ENCODE measurements at regions not wholly inside any gene's neighbourhood (a gene's known extent, or its start where the extent isn't known, plus 50 kb on each side); places are given as distances from the start of the nearest gene placed in this dataset.
"Not testable (repeated sequence)": the region's sequence is repeated elsewhere in the genome, so short reads cannot be mapped to it uniquely, and the experiment has no call there.

- DNase-seq (ENCODE audit: low read depth in 1 of 2, low spot score in 1 of 2): no peak
Measured at GRCh38 chrX:13428053-13428786, 108.4 kb upstream of the ATXN3L start.

GRCh38 chrX:13427441-13428052 lies 107.7 kb upstream of the ATXN3L start:
- no peak for DNase-seq (ENCODE audit: low read depth in 1 of 2, low spot score in 1 of 2)

GRCh38 chrX:13420545-13421183 lies 100.8 kb upstream of the ATXN3L start:
- no peak for DNase-seq (ENCODE audit: low read depth in 1 of 2, low spot score in 1 of 2)

- no peak for DNase-seq (ENCODE audit: low read depth in 1 of 2, low spot score in 1 of 2)
Measured at GRCh38 chrX:13419918-13420317, 100.1 kb upstream of the ATXN3L start.

- DNase-seq (ENCODE audit: low read depth in 1 of 2, low spot score in 1 of 2): no peak
Measured at GRCh38 chrX:13419276-13419675, 99.4 kb upstream of the ATXN3L start.

GRCh38 chrX:13418126-13419097 lies 98.6 kb upstream of the ATXN3L start:
- no peak for DNase-seq (ENCODE audit: low read depth in 1 of 2, low spot score in 1 of 2)

GRCh38 chrX:13415509-13415908 lies 95.7 kb upstream of the ATXN3L start:
- no peak for DNase-seq (ENCODE audit: low read depth in 1 of 2, low spot score in 1 of 2)

- no peak for DNase-seq (ENCODE audit: low read depth in 1 of 2, low spot score in 1 of 2)
Measured at GRCh38 chrX:13414006-13414647, 94.3 kb upstream of the ATXN3L start.

GRCh38 chrX:13412208-13412600 lies 92.4 kb upstream of the ATXN3L start:
- no peak for DNase-seq (ENCODE audit: low read depth in 1 of 2, low spot score in 1 of 2)

- DNase-seq (ENCODE audit: low read depth in 1 of 2, low spot score in 1 of 2): no peak
Measured at GRCh38 chrX:13411496-13412207, 91.8 kb upstream of the ATXN3L start.

GRCh38 chrX:13408599-13408998 lies 88.7 kb upstream of the ATXN3L start:
- not testable (repeated sequence) for DNase-seq (ENCODE audit: low read depth in 1 of 2, low spot score in 1 of 2)

- DNase-seq (ENCODE audit: low read depth in 1 of 2, low spot score in 1 of 2): not testable (repeated sequence)
Measured at GRCh38 chrX:13404777-13405176, 84.9 kb upstream of the ATXN3L start.

GRCh38 chrX:13404364-13404763 lies 84.5 kb upstream of the ATXN3L start:
- DNase-seq (ENCODE audit: low read depth in 1 of 2, low spot score in 1 of 2): no peak

GRCh38 chrX:13401724-13402123 lies 81.9 kb upstream of the ATXN3L start:
- DNase-seq (ENCODE audit: low read depth in 1 of 2, low spot score in 1 of 2): no peak

GRCh38 chrX:13398839-13399238 lies 79.0 kb upstream of the ATXN3L start:
- DNase-seq (ENCODE audit: low read depth in 1 of 2, low spot score in 1 of 2): no peak

- DNase-seq (ENCODE audit: low read depth in 1 of 2, low spot score in 1 of 2): no peak
Measured at GRCh38 chrX:13397878-13398818, 78.3 kb upstream of the ATXN3L start.

- DNase-seq (ENCODE audit: low read depth in 1 of 2, low spot score in 1 of 2): no peak
Measured at GRCh38 chrX:13396924-13397323, 77.1 kb upstream of the ATXN3L start.

- DNase-seq (ENCODE audit: low read depth in 1 of 2, low spot score in 1 of 2): no peak
Measured at GRCh38 chrX:13389501-13389900, 69.6 kb upstream of the ATXN3L start.
